ENCODE measurements at regions not wholly inside any gene's neighbourhood (a gene's known extent, or its start where the extent isn't known, plus 50 kb on each side); places are given as distances from the start of the nearest gene placed in this dataset.

DNA sequence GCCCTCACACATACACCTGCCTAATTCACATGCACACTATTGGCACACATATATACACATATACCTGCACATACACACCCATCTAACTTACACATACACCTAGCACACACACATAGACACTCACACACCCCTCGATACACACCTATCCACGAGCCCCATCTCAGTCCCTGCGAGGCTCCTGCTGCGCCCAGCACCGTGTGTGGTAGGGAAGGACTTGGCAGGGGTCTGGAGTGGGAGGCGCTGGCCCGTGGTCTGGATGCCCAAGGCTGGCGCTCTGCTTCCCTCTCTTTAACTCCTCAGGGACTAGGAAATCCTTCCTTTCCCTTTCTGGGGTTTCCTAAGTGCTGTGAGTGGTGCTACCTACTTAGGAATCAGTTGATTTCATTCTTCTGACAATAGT, 202.7 kb downstream of the UQCRFS1 start:
- TF ChIP-seq CTCF (IDR thresholded peaks at IDR 0.05): no peak
- no peak for TF ChIP-seq POLR2A (IDR thresholded peaks at IDR 0.05)
- no peak for TF ChIP-seq POLR2AphosphoS5 (IDR thresholded peaks at IDR 0.05)

All from sigmoid colon (tissue), 4 donors.